Prostate gland (tissue), 2 donors: ENCODE measurements at regions not wholly inside any gene's neighbourhood (a gene's known extent, or its start where the extent isn't known, plus 50 kb on each side); places are given as distances from the start of the nearest gene placed in this dataset.

Experiments used
- DNase-seq: peaks from one replicate; pipeline ENCODE4 v3.0.0-alpha.2; 2019; ENCODE audit warnings: low spot score
- H3K27ac ChIP-seq, 2 donors: fragments of 200-600 bp; sonication (generic); 2 replicates each; pipeline ENCODE4 v1.5.1; 2017 to 2019
- H3K27me3 ChIP-seq: fragments of 200-600 bp; sonication (generic); replicated peaks from 2 replicates; pipeline ENCODE4 v1.5.1; 2019; ENCODE audit not compliant: insufficient read depth
- H3K36me3 ChIP-seq, 2 donors: fragments of 200-600 bp; sonication (generic); 1 replicate in 1 of 2; 2 replicates in 1 of 2; pipeline versions ENCODE4 v1.5.1 to v1.8.1; 2017 to 2019
- H3K4me1 ChIP-seq: fragments of 200-600 bp; sonication (generic); replicated peaks from 2 replicates; pipeline ENCODE4 v1.5.1; 2019
- H3K4me3 ChIP-seq, 2 donors: fragments of 200-600 bp; sonication (generic); 2 replicates each; pipeline ENCODE4 v1.5.1; 2017 to 2019
- H3K9me3 ChIP-seq: fragments of 200-600 bp; sonication (generic); 2 replicates; pipeline ENCODE4 v1.5.1; 2017
- CTCF ChIP-seq, 4 experiments: fragments of 200-600 bp in 2 of 4; fragments of 450-650 bp in 2 of 4; sonication (generic) in 2 of 4; IDR thresholded peaks; 1 replicate in 3 of 4; 2 replicates in 1 of 4; pipeline ENCODE4 v1.5.1; 2016 to 2019; ENCODE audit warnings: antibody characterized with exemption in 4 of 4, mild to moderate bottlenecking in 2 of 4, moderate library complexity in 2 of 4
- POLR2A ChIP-seq: fragments of 450-650 bp; IDR thresholded peaks from one replicate; pipeline ENCODE4 v1.6.1; 2016; ENCODE audit warnings: antibody characterized with exemption, mild to moderate bottlenecking
- POLR2AphosphoS5 ChIP-seq: sonication (generic); formaldehyde crosslinking; IDR thresholded peaks from one replicate; pipeline ENCODE4 v1.6.1; 2017; ENCODE audit warnings: antibody characterized with exemption
- WGBS: methylation state at CpG from one replicate; pipeline ENCODE4 v1.1.5; 2018; 5-methylcytosine and 5-hydroxymethylcytosine counted together
- intact Hi-C: fragments of 100-400 bp; cut with DNase I; formaldehyde crosslinking; loops from one replicate; pipeline ENCODE4 v1.14.2; 2022

- no peaks in the 10 kb centered on the region for H3K4me1 ChIP-seq
- intact Hi-C loops, result no loop called here
Measured at GRCh38 chr10:125502276-125502675, 180.7 kb downstream of the TEX36 start.

GRCh38 chr10:125495386-125495785, 187.6 kb downstream of the TEX36 start:
- Histone ChIP-seq H3K4me3 (no peak overlapping the region), H3K36me3 (no peaks in the 10 kb centered on the region), H3K27ac (no peak overlapping the region), H3K27me3 (no peaks in the 10 kb centered on the region), H3K9me3 (no peaks in the 10 kb centered on the region), H3K4me1 (no peaks in the 10 kb centered on the region)
- intact Hi-C loops, result no loop called here
- 72% methylated on average over 4 of the region's 4 CpGs for WGBS
- DNase-seq, result no peak
- TF ChIP-seq POLR2AphosphoS5, result no peak
- TF ChIP-seq POLR2A, result no peak
- no peak for TF ChIP-seq CTCF (IDR thresholded peaks at IDR 0.05)

More at GRCh38 chr10:125502276-125502675, 180.7 kb downstream of the TEX36 start:
- Histone ChIP-seq H3K9me3 (no peaks in the 10 kb centered on the region), H3K27me3 (peaks cover 4% of the 10 kb centered on the region), H3K36me3 (no peaks in the 10 kb centered on the region), H3K4me3 (no peak overlapping the region), H3K27ac (no peak overlapping the region)
- 94% methylated on average over 8 of the region's 8 CpGs for WGBS
- TF ChIP-seq POLR2AphosphoS5 (no peak), POLR2A (no peak), CTCF (IDR thresholded peaks at IDR 0.05) (no peak)
- DNase-seq, result no peak

- 79% methylated on average over 10 of the region's 10 CpGs for WGBS
- no peak for DNase-seq
- H3K9me3 ChIP-seq, result no peaks in the 10 kb centered on the region
- no peak for TF ChIP-seq CTCF (IDR thresholded peaks at IDR 0.05)
- TF ChIP-seq POLR2AphosphoS5, result no peak
- TF ChIP-seq POLR2A, result no peak
- H3K27me3 ChIP-seq, result no peaks in the 10 kb centered on the region
- intact Hi-C loops, result no loop called here
- no peak overlapping the region for H3K4me3 ChIP-seq
- H3K27ac ChIP-seq, result no peak overlapping the region
- H3K4me1 ChIP-seq, result no peaks in the 10 kb centered on the region
- H3K36me3 ChIP-seq, result no peaks in the 10 kb centered on the region
Measured at GRCh38 chr10:125494651-125495239, 188.2 kb downstream of the TEX36 start.

GRCh38 chr10:125491381-125491780, 191.6 kb downstream of the TEX36 start:
- H3K9me3 ChIP-seq, result no peaks in the 10 kb centered on the region
- no peak overlapping the region for H3K4me3 ChIP-seq
- no peaks in the 10 kb centered on the region for H3K36me3 ChIP-seq
- WGBS, result 44% methylated on average over 2 of the region's 2 CpGs
- TF ChIP-seq POLR2A, result no peak
- no peak for TF ChIP-seq CTCF (IDR thresholded peaks at IDR 0.05)
- TF ChIP-seq POLR2AphosphoS5, result no peak
- no peak for DNase-seq
- no peak overlapping the region for H3K27ac ChIP-seq
- no peaks in the 10 kb centered on the region for H3K27me3 ChIP-seq
- intact Hi-C loops, result no loop called here
- no peaks in the 10 kb centered on the region for H3K4me1 ChIP-seq

- intact Hi-C loops, result no loop called here
- 64% methylated on average over 6 of the region's 6 CpGs for WGBS
- H3K4me3 ChIP-seq, result no peak overlapping the region
- DNase-seq, result no peak
- no peaks in the 10 kb centered on the region for H3K9me3 ChIP-seq
- no peak overlapping the region for H3K27ac ChIP-seq
- H3K4me1 ChIP-seq, result no peaks in the 10 kb centered on the region
- H3K27me3 ChIP-seq, result no peaks in the 10 kb centered on the region
- no peak for TF ChIP-seq CTCF (IDR thresholded peaks at IDR 0.05)
- TF ChIP-seq POLR2AphosphoS5, result no peak
- TF ChIP-seq POLR2A, result no peak
- no peaks in the 10 kb centered on the region for H3K36me3 ChIP-seq
Measured at GRCh38 chr10:125489731-125490130, 193.2 kb downstream of the TEX36 start.
